ENCODE measurements at regions not wholly inside any gene's neighbourhood (a gene's known extent, or its start where the extent isn't known, plus 50 kb on each side); places are given as distances from the start of the nearest gene placed in this dataset.
"Not testable (repeated sequence)": the region's sequence is repeated elsewhere in the genome, so short reads cannot be mapped to it uniquely, and the experiment has no call there.

DNA sequence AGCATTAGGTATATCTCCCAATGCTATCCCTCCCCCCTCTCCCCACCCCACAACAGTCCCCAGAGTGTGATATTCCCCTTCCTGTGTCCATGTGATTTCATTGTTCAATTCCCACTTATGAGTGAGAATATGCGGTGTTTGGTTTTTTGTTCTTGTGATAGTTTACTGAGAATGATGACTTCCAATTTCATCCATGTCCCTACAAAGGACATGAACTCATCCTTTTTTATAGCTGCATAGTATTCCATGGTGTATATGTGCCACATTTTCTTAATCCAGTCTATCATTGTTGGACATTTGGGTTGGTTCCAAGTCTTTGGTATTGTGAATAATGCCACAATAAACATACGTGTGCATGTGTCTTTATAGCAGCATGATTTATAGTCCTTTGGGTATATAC, 194.6 kb upstream of the WSB1 start:
- not testable (repeated sequence) for H3K27me3 ChIP-seq (ENCODE audit: control insufficient read depth, insufficient read depth, low read length); H4K20me1 ChIP-seq (ENCODE audit: control insufficient read depth, extremely low read depth, insufficient read depth, low read length); H3K27ac ChIP-seq (ENCODE audit: insufficient read depth, low read length); H2AFZ ChIP-seq (ENCODE audit: low read length); H3K9ac ChIP-seq (ENCODE audit: insufficient read depth, low read length); H3K79me2 ChIP-seq (ENCODE audit: control insufficient read depth, insufficient read depth, low read length); H3K4me2 ChIP-seq (ENCODE audit: extremely low read depth, insufficient read depth, low read length); H3K36me3 ChIP-seq (ENCODE audit: control insufficient read depth, insufficient read depth, low read length); H3K4me3 ChIP-seq (replicated peaks in 1 of 4; ENCODE audit: control extremely low read depth in 1 of 4, insufficient read depth in 1 of 4, low read depth in 3 of 4, low read length in 4 of 4); H3K4me1 ChIP-seq (ENCODE audit: control insufficient read depth, extremely low read depth, insufficient read depth, low read length); H3K9me3 ChIP-seq (ENCODE audit: control insufficient read depth, insufficient read depth, low read depth, low read length); DNase-seq (ENCODE audit: low read depth in 2 of 2)

- H3K27me3 ChIP-seq (ENCODE audit: control insufficient read depth, insufficient read depth, low read length); DNase-seq (ENCODE audit: low read depth in 2 of 2); H3K4me2 ChIP-seq (ENCODE audit: extremely low read depth, insufficient read depth, low read length); H3K36me3 ChIP-seq (ENCODE audit: control insufficient read depth, insufficient read depth, low read length); H3K9me3 ChIP-seq (ENCODE audit: control insufficient read depth, insufficient read depth, low read depth, low read length); H3K4me1 ChIP-seq (ENCODE audit: control insufficient read depth, extremely low read depth, insufficient read depth, low read length); H2AFZ ChIP-seq (ENCODE audit: low read length); H3K27ac ChIP-seq (ENCODE audit: insufficient read depth, low read length); H3K9ac ChIP-seq (ENCODE audit: insufficient read depth, low read length); H3K4me3 ChIP-seq (replicated peaks in 1 of 4; ENCODE audit: control extremely low read depth in 1 of 4, insufficient read depth in 1 of 4, low read depth in 3 of 4, low read length in 4 of 4); H4K20me1 ChIP-seq (ENCODE audit: control insufficient read depth, extremely low read depth, insufficient read depth, low read length); H3K79me2 ChIP-seq (ENCODE audit: control insufficient read depth, insufficient read depth, low read length): not testable (repeated sequence)
Observed at GRCh38 chr17:27104605-27105221, 189.2 kb upstream of the WSB1 start.

DNA sequence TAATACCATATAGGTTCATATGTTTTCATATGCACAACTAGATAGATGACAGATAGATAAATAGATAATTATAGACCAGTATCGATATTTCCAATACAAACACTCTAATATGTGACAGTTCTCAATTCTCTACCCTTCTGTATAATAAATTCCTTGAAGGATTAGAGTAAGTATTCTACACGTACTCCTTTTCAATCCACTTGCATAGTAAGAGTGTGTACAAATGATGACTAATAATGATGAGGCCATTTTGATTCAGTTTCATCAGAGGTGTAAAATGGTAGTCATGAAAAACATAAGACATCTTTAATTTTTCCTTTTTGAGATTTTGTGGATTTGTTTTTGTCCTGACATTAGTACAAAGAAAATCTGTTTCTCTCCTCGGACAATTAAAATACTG, 188.3 kb upstream of the WSB1 start:
- H4K20me1 ChIP-seq (ENCODE audit: control insufficient read depth, extremely low read depth, insufficient read depth, low read length): no peaks in the 10 kb centered on the region

More for the DNA sequence above, 188.3 kb upstream of the WSB1 start:
- no peak overlapping the region for H3K9ac ChIP-seq (ENCODE audit: insufficient read depth, low read length)
- no peaks in the 10 kb centered on the region for H3K36me3 ChIP-seq (ENCODE audit: control insufficient read depth, insufficient read depth, low read length)
- H2AFZ ChIP-seq (ENCODE audit: low read length): no peak overlapping the region
- no peaks in the 10 kb centered on the region for H3K9me3 ChIP-seq (ENCODE audit: control insufficient read depth, insufficient read depth, low read depth, low read length)
- no peak for TF ChIP-seq EZH2 (IDR thresholded peaks at IDR 0.05; ENCODE audit: low read length, missing control alignments)
- no peak for TF ChIP-seq CTCF (conservative IDR thresholded peaks at IDR 0.05 in 1 of 2, IDR thresholded peaks at IDR 0.05 in 1 of 2; ENCODE audit: low read depth in 1 of 2, low read length in 2 of 2)
- no peak for DNase-seq (ENCODE audit: low read depth in 2 of 2)
- no peaks in the 10 kb centered on the region for H3K4me1 ChIP-seq (ENCODE audit: control insufficient read depth, extremely low read depth, insufficient read depth, low read length)
- no peak overlapping the region for H3K4me2 ChIP-seq (ENCODE audit: extremely low read depth, insufficient read depth, low read length)
- H3K4me3 ChIP-seq (replicated peaks in 1 of 4; ENCODE audit: control extremely low read depth in 1 of 4, insufficient read depth in 1 of 4, low read depth in 3 of 4, low read length in 4 of 4): no peak overlapping the region
- no peak overlapping the region for H3K27ac ChIP-seq (ENCODE audit: insufficient read depth, low read length)
- H3K79me2 ChIP-seq (ENCODE audit: control insufficient read depth, insufficient read depth, low read length): no peaks in the 10 kb centered on the region
- H3K27me3 ChIP-seq (ENCODE audit: control insufficient read depth, insufficient read depth, low read length): no peaks in the 10 kb centered on the region

Measured in fibroblast of lung (primary cell).